ENCODE measurements at regions not wholly inside any gene's neighbourhood (a gene's known extent, or its start where the extent isn't known, plus 50 kb on each side); places are given as distances from the start of the nearest gene placed in this dataset.
A peak's percentile ranks its signal among the peaks of the same experiment; 100 is the strongest.

- no peak for DNase-seq
- no peak overlapping the region for H3K27ac ChIP-seq
- H3K36me3 ChIP-seq: no peaks in the 10 kb centered on the region
- TF ChIP-seq POLR2A (IDR thresholded peaks at IDR 0.05) (no peak), CTCF (IDR thresholded peaks at IDR 0.05) (no peak)
- H3K9me3 ChIP-seq: no peaks in the 10 kb centered on the region
- ATAC-seq: no peak
- H3K4me3 ChIP-seq: no peak overlapping the region
- H3K27me3 ChIP-seq: no peaks in the 10 kb centered on the region
- intact Hi-C loops (cut with DNase I): loop anchor here in 1 of 10 donors (10.0 kb wide), 1 partner anchor 229 kb away; no protein-coding TSS in a partner anchor
- WGBS, 4 donors: 86 to 95% (median 88%) methylated on average over 2 of the region's 2 CpGs
- peaks cover 0 to 11% (median 1%) of the 10 kb centered on the region in 12 donors for H3K4me1 ChIP-seq
These were observed 128.6 kb upstream of the IVNS1ABP start for GRCh38 chr1:185445594-185445993.

DNA sequence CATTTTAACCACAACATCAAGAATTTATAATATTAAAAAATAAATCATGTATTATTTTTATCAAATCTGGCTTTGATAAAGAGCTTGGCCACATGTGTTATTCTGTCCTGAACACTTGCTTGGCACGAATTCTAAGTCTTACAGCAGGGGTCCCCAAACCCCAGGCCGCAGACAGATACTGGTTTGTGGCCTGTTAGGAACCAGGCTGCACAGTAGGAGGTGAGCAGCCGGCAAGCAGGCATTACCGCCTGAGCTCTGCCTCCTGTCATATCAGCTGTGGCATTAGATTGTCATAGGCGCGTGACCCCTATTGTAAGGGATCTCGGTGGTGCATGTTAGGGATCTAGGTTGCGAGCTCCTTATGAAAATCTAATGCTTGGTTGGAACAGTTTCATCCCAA is 127.6 kb upstream of the IVNS1ABP start:
- no peaks in the 10 kb centered on the region for H3K36me3 ChIP-seq
- WGBS, 4 donors: 88 to 92% (median 89%) methylated on average over 4 to 8 of the region's 8 CpGs
- ATAC-seq (no peak), DNase-seq (no peak)
- no peak overlapping the region for H3K4me3 ChIP-seq
- H3K27me3 ChIP-seq: no peaks in the 10 kb centered on the region
- H3K9me3 ChIP-seq: no peaks in the 10 kb centered on the region
- peaks cover 0 to 18% (median 3%) of the 10 kb centered on the region in 12 donors for H3K4me1 ChIP-seq
- H3K27ac ChIP-seq: no peak overlapping the region
- intact Hi-C loops (cut with DNase I): loop anchor here in 1 of 10 donors (10.0 kb wide), 1 partner anchor 230 kb away; no protein-coding TSS in a partner anchor
- no peak for TF ChIP-seq CTCF (IDR thresholded peaks at IDR 0.05)
- no peak for TF ChIP-seq POLR2A (IDR thresholded peaks at IDR 0.05)

GRCh38 chr1:185442050-185442449 is 125.0 kb upstream of the IVNS1ABP start:
- no peak for TF ChIP-seq CTCF (IDR thresholded peaks at IDR 0.05)
- TF ChIP-seq POLR2A (IDR thresholded peaks at IDR 0.05): no peak
- Histone ChIP-seq H3K4me3 (no peak overlapping the region), H3K27ac (no peak overlapping the region), H3K27me3 (no peaks in the 10 kb centered on the region), H3K36me3 (no peaks in the 10 kb centered on the region), H3K9me3 (no peaks in the 10 kb centered on the region), H3K4me1 (peaks cover 0 to 30% (median 3%) of the 10 kb centered on the region in 12 donors)
- DNase-seq (no peak), ATAC-seq (no peak)
- 78 to 88% (median 86%) methylated on average over 2 of the region's 2 CpGs for WGBS, 4 donors
- intact Hi-C loops (cut with DNase I): loop anchor here in 1 of 10 donors (10.0 kb wide), 1 partner anchor 233 kb away; no protein-coding TSS in a partner anchor

GRCh38 chr1:185441605-185442004 is 124.6 kb upstream of the IVNS1ABP start:
- intact Hi-C loops (cut with DNase I): loop anchor here in 1 of 10 donors (10.0 kb wide), 1 partner anchor 233 kb away; no protein-coding TSS in a partner anchor
- TF ChIP-seq CTCF (IDR thresholded peaks at IDR 0.05) (no peak), POLR2A (IDR thresholded peaks at IDR 0.05) (no peak)
- Histone ChIP-seq H3K4me3 (no peak overlapping the region), H3K36me3 (no peaks in the 10 kb centered on the region), H3K4me1 (peaks cover 0 to 30% (median 3%) of the 10 kb centered on the region in 12 donors), H3K27me3 (no peaks in the 10 kb centered on the region), H3K9me3 (no peaks in the 10 kb centered on the region), H3K27ac (no peak overlapping the region)
- ATAC-seq (peak in 1 of 4 donors; percentile 47), DNase-seq (no peak)
- WGBS, 4 donors: 15 to 30% (median 24%) methylated on average over 3 of the region's 3 CpGs
